ENCODE measurements at regions not wholly inside any gene's neighbourhood (a gene's known extent, or its start where the extent isn't known, plus 50 kb on each side); places are given as distances from the start of the nearest gene placed in this dataset.
A peak's percentile ranks its signal among the peaks of the same experiment; 100 is the strongest.

DNA sequence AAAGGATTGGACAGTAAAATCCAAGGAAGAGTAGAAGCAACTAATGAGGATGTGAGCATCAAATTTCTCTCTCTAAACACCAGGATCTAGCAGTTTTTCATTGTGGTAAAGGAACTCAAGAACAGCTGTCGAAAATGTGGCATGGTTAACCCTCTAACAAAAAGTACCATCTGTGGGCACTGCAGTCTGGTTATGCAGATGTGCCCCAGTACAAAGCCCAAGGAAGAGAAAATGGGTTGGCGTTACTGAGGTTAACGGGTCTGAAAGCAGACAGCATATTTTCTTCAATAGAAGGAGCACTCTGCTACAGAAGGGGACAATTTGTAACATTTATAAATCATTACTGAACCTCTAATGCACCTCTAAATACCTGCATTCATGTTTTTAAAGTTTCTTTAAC, 253.0 kb upstream of the HNRNPA3 start:
- no peak for DNase-seq
- in situ Hi-C loops (cut with HindIII; ENCODE audit: low pct_ligation_motif_present, low pct_unique_long_range_greater_than_20kb, low sequenced_read_pairs): no loop called here

DNA sequence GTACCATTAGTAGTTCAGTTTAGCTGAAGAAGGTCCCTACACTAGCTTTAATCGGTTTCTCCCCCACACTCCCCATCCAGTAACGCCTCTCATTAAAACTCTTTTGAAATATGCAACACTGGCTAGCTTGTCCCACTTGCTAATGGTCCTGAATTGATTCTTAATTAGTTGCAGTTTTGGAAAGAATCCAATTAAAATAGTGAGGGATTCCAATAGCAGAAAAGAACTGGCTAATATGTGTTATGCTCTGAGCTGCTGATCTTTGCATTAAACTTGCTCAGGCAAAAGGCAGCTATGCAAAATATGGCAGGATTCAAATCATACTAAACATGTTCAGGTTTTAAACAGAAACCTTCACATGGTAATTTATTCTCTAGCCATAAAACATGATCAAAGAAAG, 252.5 kb upstream of the HNRNPA3 start:
- DNase-seq: no peak

GRCh38 chr2:176960736-176961520, 251.7 kb upstream of the HNRNPA3 start:
- DNase-seq: no peak
- in situ Hi-C loops (cut with HindIII; ENCODE audit: low pct_ligation_motif_present, low pct_unique_long_range_greater_than_20kb, low sequenced_read_pairs): no loop called here

More for the DNA sequence above, 252.5 kb upstream of the HNRNPA3 start:
- in situ Hi-C loops (cut with HindIII; ENCODE audit: low pct_ligation_motif_present, low pct_unique_long_range_greater_than_20kb, low sequenced_read_pairs): no loop called here

- DNase-seq: no peak
Observed at GRCh38 chr2:176961775-176962619, 250.6 kb upstream of the HNRNPA3 start.

GRCh38 chr2:176963568-176964287, 248.9 kb upstream of the HNRNPA3 start:
- DNase-seq: no peak
- in situ Hi-C loops (cut with HindIII; ENCODE audit: low pct_ligation_motif_present, low pct_unique_long_range_greater_than_20kb, low sequenced_read_pairs): no loop called here

More at GRCh38 chr2:176961775-176962619, 250.6 kb upstream of the HNRNPA3 start:
- in situ Hi-C loops (cut with HindIII; ENCODE audit: low pct_ligation_motif_present, low pct_unique_long_range_greater_than_20kb, low sequenced_read_pairs): no loop called here

DNA sequence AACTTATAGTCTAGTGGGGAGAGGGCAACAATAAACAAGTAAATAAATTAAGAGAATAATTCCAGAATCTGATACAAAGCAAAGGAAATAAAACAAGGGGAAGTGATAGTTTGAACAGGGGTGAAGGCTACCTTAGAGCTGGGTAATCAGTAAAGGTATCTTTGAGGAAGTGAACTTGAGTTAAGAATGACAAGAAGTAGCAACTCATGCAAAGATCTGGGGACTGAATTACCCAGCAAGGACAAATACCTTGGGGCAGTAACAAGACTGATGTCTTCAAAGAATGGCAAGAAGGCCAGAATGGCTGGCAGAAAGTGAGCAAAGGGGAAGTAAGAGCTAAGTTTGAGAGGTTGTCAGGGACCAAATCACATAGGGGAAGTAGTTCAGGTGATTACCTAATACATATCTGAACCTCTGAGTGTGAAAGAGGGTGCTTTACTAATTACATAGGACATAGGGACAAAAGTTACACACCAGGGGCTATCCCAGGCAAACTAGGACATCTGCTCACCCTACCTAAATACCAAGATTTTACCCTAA, 244.6 kb upstream of the HNRNPA3 start:
- no peak for DNase-seq
- in situ Hi-C loops (cut with HindIII; ENCODE audit: low pct_ligation_motif_present, low pct_unique_long_range_greater_than_20kb, low sequenced_read_pairs): no loop called here

GRCh38 chr2:176969642-176970359, 242.8 kb upstream of the HNRNPA3 start:
- DNase-seq: no peak
- in situ Hi-C loops (cut with HindIII; ENCODE audit: low pct_ligation_motif_present, low pct_unique_long_range_greater_than_20kb, low sequenced_read_pairs): no loop called here

DNA sequence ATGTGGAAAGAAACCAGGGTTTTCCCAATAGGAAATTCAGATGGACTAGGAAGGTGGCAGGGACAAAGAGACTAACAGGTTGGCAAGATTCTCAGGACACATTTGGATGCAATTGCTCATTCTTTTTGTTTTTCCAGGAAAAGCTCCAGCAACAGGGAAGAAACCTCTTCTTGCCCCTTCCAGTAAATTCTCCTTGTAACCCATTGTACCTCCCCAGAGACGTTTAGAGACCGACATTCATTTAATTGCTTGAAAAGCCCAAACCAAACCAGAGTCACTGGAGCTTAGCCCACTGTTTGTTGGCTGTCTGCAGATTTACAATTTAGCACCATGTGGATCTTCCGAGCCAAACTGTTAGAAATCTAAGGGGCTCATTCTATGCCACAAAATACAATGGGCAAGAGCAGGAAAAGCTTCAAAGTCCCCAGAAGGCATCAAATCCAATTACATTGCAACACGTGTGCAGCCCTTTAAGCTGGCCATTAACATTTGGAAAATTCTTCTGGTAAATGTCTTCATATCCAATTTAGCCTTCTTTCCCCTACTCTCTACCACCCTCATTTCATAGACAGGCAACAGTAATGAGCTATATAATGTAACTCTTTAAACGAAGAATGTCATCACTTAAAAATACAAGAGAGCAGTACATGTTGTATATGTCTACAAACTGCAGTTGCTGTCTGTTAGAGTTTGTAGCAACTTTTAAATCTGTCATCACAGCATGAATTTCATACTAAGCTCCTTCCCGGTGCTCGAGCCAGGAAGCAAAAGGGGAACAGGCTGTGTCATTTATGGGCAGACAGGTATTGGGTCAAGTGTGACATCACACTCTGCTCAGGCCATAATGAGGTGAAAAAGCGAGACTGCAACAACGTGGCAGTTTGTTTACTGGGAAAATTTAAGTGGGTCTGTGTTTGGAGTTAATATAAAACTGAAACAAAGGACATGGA, 235.6 kb upstream of the HNRNPA3 start:
- in situ Hi-C loops (cut with HindIII; ENCODE audit: low pct_ligation_motif_present, low pct_unique_long_range_greater_than_20kb, low sequenced_read_pairs): no loop called here
- DNase-seq: no peak

- DNase-seq: no peak
- in situ Hi-C loops (cut with HindIII; ENCODE audit: low pct_ligation_motif_present, low pct_unique_long_range_greater_than_20kb, low sequenced_read_pairs): no loop called here
Observed at GRCh38 chr2:176978921-176979320, 233.7 kb upstream of the HNRNPA3 start.

DNA sequence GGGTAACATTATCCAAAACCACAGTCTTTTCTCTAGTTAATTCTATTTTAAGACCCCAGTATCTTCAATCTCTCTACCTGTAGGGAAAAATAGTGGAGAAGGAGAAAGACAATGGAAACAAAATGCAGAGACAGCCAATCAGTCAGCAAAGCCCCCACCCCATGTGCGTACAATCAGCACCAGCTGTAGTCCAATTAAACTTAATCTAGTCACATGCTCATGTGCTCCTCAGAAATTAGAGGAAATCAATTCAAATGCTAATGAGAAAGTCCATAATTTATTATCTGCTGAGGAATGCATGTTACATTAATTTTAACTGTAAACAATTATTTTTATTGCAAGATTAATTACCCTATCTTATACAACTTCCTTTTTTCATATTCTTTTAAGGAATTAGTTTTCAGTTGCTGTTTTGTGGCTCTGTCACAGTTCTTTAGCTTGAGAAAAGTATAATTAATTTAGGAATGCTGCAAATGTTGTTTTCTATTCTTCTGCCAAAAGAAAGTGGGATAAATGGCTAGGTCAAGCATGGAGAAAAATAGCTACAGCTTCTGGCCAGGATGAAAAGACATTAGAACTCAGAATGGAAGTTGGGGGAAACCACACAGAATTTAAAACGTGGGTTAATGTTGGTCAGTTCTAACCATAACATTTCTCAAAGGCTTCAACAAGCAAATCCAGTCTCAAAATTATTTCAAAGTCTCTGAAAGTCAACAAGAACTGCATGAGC, 232.4 kb upstream of the HNRNPA3 start:
- no peak for DNase-seq
- in situ Hi-C loops (cut with HindIII; ENCODE audit: low pct_ligation_motif_present, low pct_unique_long_range_greater_than_20kb, low sequenced_read_pairs): no loop called here

GRCh38 chr2:176984987-176985386, 227.6 kb upstream of the HNRNPA3 start:
- DNase-seq: no peak
- in situ Hi-C loops (cut with HindIII; ENCODE audit: low pct_ligation_motif_present, low pct_unique_long_range_greater_than_20kb, low sequenced_read_pairs): no loop called here

GRCh38 chr2:176985871-176986270, 226.7 kb upstream of the HNRNPA3 start:
- no peak for DNase-seq
- in situ Hi-C loops (cut with HindIII; ENCODE audit: low pct_ligation_motif_present, low pct_unique_long_range_greater_than_20kb, low sequenced_read_pairs): no loop called here

- in situ Hi-C loops (cut with HindIII; ENCODE audit: low pct_ligation_motif_present, low pct_unique_long_range_greater_than_20kb, low sequenced_read_pairs): no loop called here
Observed at GRCh38 chr2:176986487-176986886, 226.1 kb upstream of the HNRNPA3 start.

GRCh38 chr2:176991411-176991810, 221.2 kb upstream of the HNRNPA3 start:
- no peak for DNase-seq
- in situ Hi-C loops (cut with HindIII; ENCODE audit: low pct_ligation_motif_present, low pct_unique_long_range_greater_than_20kb, low sequenced_read_pairs): no loop called here

More at GRCh38 chr2:176986487-176986886, 226.1 kb upstream of the HNRNPA3 start:
- no peak for DNase-seq

GRCh38 chr2:176997074-176997791, 215.4 kb upstream of the HNRNPA3 start:
- peak; percentile 96 for DNase-seq
- in situ Hi-C loops (cut with HindIII; ENCODE audit: low pct_ligation_motif_present, low pct_unique_long_range_greater_than_20kb, low sequenced_read_pairs): no loop called here

GRCh38 chr2:176997792-176998169, 214.8 kb upstream of the HNRNPA3 start:
- no peak for DNase-seq
- in situ Hi-C loops (cut with HindIII; ENCODE audit: low pct_ligation_motif_present, low pct_unique_long_range_greater_than_20kb, low sequenced_read_pairs): no loop called here
